Breast epithelium (tissue), 4 donors: ENCODE measurements at regions not wholly inside any gene's neighbourhood (a gene's known extent, or its start where the extent isn't known, plus 50 kb on each side); places are given as distances from the start of the nearest gene placed in this dataset.

ENCODE experiments used
- DNase-seq, 2 donors: peaks; one replicate each; pipeline ENCODE4 v3.0.0-alpha.2; 2019; ENCODE audit warnings: low spot score in 2 of 2
- H3K27ac ChIP-seq, 2 donors: fragments of 200-600 bp; sonication (generic) in 1 of 2; one replicate each; pipeline ENCODE4 v1.5.1; 2016 to 2019; ENCODE audit warnings: mild to moderate bottlenecking in 1 of 2
- H3K27me3 ChIP-seq, 2 donors: fragments of 200-600 bp; sonication (generic) in 1 of 2; one replicate each; pipeline versions ENCODE4 v1.5.1 to v1.6.0; 2017 to 2019; ENCODE audit warnings: control low read depth in 1 of 2, mild to moderate bottlenecking in 1 of 2
- H3K36me3 ChIP-seq: fragments of 200-600 bp; one replicate; pipeline ENCODE4 v1.5.1; 2019
- H3K4me1 ChIP-seq, 2 donors: fragments of 200-600 bp; sonication (generic); one replicate each; pipeline ENCODE4 v1.5.1; 2016 to 2019; ENCODE audit warnings: control low read depth in 1 of 2
- H3K4me3 ChIP-seq, 3 donors: fragments of 200-600 bp; sonication (generic); 1 replicate in 2 of 3; 2 replicates in 1 of 3; pipeline ENCODE4 v1.5.1; 2016 to 2019; ENCODE audit warnings: mild to moderate bottlenecking in 3 of 3, moderate library complexity in 2 of 3
- H3K9me3 ChIP-seq, 2 donors: fragments of 200-600 bp; sonication (generic) in 1 of 2; one replicate each; pipeline ENCODE4 v1.5.1; 2016 to 2019; ENCODE audit warnings: control low read depth in 1 of 2
- POLR2A ChIP-seq: fragments of 450-650 bp; IDR thresholded peaks from one replicate; pipeline ENCODE4 v1.6.1; 2016; ENCODE audit warnings: antibody characterized with exemption, mild to moderate bottlenecking, moderate library complexity
- POLR2AphosphoS5 ChIP-seq, 3 donors: sonication (generic); formaldehyde crosslinking; IDR thresholded peaks; one replicate each; pipeline ENCODE4 v1.6.1; 2017; ENCODE audit warnings: antibody characterized with exemption in 3 of 3
- intact Hi-C: fragments of 100-400 bp; cut with DNase I; formaldehyde crosslinking; loops from one replicate; pipeline ENCODE4 v1.15.1; 2023; ENCODE audit warnings: low total_unique reads
- TF ChIP-seq, protein P1 (sequence below), 3 donors: fragments of 450-650 bp; IDR thresholded peaks; one replicate each; pipeline ENCODE4 v1.5.1; 2016 to 2017; ENCODE audit warnings: antibody characterized with exemption in 3 of 3, mild to moderate bottlenecking in 3 of 3, moderate library complexity in 3 of 3

DNA sequence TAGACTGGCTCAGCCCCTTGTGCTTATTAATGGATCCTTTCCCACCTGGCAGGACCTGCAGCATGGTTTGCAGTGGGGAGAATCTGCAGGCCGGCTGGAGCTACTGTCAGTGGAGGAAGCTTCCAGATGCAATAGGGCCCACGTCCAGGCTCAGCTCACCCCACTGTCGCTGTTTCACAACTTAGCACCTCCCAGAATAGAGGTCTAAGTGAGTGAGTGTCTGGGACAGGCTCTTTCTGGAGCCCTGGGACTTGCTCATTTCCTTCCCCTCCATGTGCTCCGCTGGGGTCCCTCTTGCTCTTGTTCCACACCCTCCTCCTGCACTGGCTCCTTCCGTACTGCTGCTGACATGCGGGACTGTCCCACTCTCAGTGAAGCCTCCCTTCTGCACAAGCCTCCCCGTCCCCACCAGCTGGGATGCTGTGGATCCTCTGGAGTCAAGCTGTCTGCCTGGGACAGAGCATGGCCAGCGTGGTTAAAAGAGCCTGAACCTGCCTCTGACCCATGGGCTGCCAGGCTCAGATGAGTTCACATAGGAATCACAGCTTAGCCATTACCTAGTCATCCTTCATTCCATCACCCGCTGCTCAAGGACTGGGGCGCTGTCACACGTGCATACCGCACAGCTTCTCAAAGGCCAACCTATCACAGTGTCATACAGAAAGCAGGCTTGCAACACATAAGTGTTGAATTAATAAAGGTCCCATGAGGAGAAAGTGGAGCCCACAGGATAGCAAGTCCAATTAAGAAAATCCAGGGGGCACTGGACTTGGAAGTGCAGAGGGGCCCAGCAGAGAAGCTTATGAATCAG lies 135.9 kb downstream of the ACKR3 start:
- Histone ChIP-seq H3K36me3 (no peaks in the 10 kb centered on the region), H3K27ac (no peak overlapping the region), H3K27me3 (no peaks in the 10 kb centered on the region), H3K4me1 (no peaks in the 10 kb centered on the region), H3K4me3 (no peak overlapping the region), H3K9me3 (no peaks in the 10 kb centered on the region)
- no peak for DNase-seq
- intact Hi-C loops: no loop called here
- no peak for TF ChIP-seq POLR2AphosphoS5 (IDR thresholded peaks at IDR 0.05)
- TF ChIP-seq, protein P1, sequence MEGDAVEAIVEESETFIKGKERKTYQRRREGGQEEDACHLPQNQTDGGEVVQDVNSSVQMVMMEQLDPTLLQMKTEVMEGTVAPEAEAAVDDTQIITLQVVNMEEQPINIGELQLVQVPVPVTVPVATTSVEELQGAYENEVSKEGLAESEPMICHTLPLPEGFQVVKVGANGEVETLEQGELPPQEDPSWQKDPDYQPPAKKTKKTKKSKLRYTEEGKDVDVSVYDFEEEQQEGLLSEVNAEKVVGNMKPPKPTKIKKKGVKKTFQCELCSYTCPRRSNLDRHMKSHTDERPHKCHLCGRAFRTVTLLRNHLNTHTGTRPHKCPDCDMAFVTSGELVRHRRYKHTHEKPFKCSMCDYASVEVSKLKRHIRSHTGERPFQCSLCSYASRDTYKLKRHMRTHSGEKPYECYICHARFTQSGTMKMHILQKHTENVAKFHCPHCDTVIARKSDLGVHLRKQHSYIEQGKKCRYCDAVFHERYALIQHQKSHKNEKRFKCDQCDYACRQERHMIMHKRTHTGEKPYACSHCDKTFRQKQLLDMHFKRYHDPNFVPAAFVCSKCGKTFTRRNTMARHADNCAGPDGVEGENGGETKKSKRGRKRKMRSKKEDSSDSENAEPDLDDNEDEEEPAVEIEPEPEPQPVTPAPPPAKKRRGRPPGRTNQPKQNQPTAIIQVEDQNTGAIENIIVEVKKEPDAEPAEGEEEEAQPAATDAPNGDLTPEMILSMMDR (IDR thresholded peaks at IDR 0.05): no peak
- no peak for TF ChIP-seq POLR2A

DNA sequence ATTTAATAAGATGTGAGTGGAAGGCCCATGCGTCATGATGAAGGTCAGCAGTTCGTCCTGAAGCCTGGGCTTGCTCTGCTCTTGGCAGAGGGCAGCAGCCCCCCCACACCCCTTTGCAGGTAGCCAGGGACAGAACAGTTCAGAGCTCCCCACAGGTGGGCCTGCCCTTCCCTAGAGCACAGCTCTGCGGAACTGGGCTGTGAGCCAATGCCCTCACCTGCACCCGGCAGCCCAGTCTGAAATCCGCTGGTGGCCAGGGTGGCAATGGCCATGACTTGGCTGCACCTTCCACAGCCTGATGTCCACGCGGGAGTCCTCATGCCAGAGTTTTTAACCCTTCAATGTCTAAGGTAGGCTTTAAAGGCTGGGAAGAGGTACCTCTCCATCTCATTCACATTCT lies 136.7 kb downstream of the ACKR3 start:
- H3K27me3 ChIP-seq: no peaks in the 10 kb centered on the region
- H3K27ac ChIP-seq: no peak overlapping the region
- H3K4me1 ChIP-seq: no peaks in the 10 kb centered on the region
- TF ChIP-seq POLR2AphosphoS5 (IDR thresholded peaks at IDR 0.05): no peak
- TF ChIP-seq, protein P1 (IDR thresholded peaks at IDR 0.05): no peak
- no peak for TF ChIP-seq POLR2A
- intact Hi-C loops: no loop called here
- no peak overlapping the region for H3K4me3 ChIP-seq
- H3K36me3 ChIP-seq: no peaks in the 10 kb centered on the region
- H3K9me3 ChIP-seq: no peaks in the 10 kb centered on the region
- DNase-seq: no peak

DNA sequence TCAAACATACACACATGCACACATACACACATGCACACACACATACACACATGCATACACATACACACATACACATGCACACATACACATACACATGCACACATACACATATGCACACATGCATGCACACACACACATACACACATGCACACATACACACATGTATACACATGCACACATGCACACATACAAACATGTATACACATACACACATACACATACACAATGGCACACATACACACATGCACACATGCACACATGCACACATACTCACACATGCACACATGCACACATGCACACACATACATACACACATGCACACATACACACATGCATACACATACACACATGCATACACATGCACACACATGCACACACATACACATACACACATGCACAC lies 137.2 kb downstream of the ACKR3 start:
- H3K36me3 ChIP-seq: no peaks in the 10 kb centered on the region
- TF ChIP-seq, protein P1 (IDR thresholded peaks at IDR 0.05): no peak
- TF ChIP-seq POLR2A: no peak
- no peak for TF ChIP-seq POLR2AphosphoS5 (IDR thresholded peaks at IDR 0.05)
- no peaks in the 10 kb centered on the region for H3K4me1 ChIP-seq
- no peaks in the 10 kb centered on the region for H3K9me3 ChIP-seq
- intact Hi-C loops: no loop called here
- no peaks in the 10 kb centered on the region for H3K27me3 ChIP-seq
- DNase-seq: no peak
- H3K4me3 ChIP-seq: no peak overlapping the region
- H3K27ac ChIP-seq: no peak overlapping the region

DNA sequence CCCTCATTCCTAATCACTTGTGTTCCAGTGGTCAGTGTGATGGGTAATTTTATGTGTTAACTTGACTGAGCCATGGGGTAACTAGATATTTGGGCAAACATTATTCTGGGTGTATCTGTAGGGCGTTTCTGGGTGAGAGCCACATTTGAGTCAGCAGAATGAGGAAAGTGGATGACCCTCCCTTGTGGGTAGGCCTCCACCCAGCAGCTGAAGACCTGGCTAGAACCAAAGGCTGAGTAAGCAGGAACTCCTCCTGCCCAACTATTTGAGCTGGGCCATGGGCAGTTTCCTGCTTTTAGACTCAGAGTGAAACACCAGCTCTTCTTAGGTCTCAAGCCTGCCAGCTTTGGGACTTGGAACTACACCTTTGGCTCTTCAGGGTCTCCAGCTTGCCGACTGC lies 141.8 kb downstream of the ACKR3 start:
- Histone ChIP-seq H3K9me3 (no peaks in the 10 kb centered on the region), H3K4me1 (no peaks in the 10 kb centered on the region), H3K4me3 (no peak overlapping the region), H3K36me3 (no peaks in the 10 kb centered on the region), H3K27ac (no peak overlapping the region), H3K27me3 (no peaks in the 10 kb centered on the region)
- TF ChIP-seq POLR2A (no peak), POLR2AphosphoS5 (IDR thresholded peaks at IDR 0.05) (no peak)
- TF ChIP-seq, protein P1 (IDR thresholded peaks at IDR 0.05): no peak
- intact Hi-C loops: no loop called here
- DNase-seq: no peak

DNA sequence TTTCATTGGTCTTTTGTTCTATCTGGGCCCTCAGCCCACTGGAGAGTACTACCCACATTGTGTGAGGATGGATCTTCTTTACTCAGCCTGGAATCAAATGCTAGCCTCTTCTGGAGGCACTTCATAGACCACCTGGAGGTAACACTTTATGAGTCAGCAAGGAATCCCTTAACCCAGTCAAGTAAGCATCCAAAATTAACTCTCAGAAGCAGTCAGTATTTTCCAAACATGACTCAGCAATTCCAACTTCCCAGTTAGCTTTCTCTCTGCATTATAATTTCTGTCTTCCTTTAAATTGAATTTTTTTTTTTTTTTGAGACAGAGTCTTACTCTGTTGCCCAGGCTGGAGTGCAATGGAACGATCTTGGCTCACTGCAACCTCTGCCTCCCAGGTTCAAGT lies 142.7 kb downstream of the ACKR3 start:
- no peak overlapping the region for H3K4me3 ChIP-seq
- H3K27me3 ChIP-seq: no peaks in the 10 kb centered on the region
- H3K36me3 ChIP-seq: no peaks in the 10 kb centered on the region
- TF ChIP-seq POLR2A (no peak), POLR2AphosphoS5 (IDR thresholded peaks at IDR 0.05) (no peak)
- TF ChIP-seq, protein P1 (IDR thresholded peaks at IDR 0.05): no peak
- intact Hi-C loops: no loop called here
- no peaks in the 10 kb centered on the region for H3K9me3 ChIP-seq
- no peak overlapping the region for H3K27ac ChIP-seq
- DNase-seq: no peak
- no peaks in the 10 kb centered on the region for H3K4me1 ChIP-seq
